ENCODE measurements at regions not wholly inside any gene's neighbourhood (a gene's known extent, or its start where the extent isn't known, plus 50 kb on each side); places are given as distances from the start of the nearest gene placed in this dataset.

DNA sequence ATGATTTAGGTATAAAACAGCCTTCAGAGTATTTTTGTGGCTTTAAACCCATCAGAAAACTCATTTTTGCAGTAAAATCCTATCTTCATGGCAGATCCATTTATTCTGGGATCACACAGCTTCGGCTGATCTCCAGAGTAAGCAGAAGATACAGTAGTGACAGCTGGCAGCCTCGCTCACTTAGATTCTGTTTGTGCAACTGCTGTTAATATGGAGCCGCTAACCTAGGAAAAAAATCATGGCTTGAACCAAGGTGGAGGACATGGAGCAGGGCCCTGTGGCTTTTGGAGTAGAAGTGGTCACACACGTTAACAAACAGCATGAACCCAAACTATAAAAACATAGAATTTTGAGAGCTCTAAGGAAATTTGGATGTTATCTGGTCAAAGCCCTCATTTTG is 137.2 kb upstream of the ARHGAP5 start:
- TF ChIP-seq, protein P1, sequence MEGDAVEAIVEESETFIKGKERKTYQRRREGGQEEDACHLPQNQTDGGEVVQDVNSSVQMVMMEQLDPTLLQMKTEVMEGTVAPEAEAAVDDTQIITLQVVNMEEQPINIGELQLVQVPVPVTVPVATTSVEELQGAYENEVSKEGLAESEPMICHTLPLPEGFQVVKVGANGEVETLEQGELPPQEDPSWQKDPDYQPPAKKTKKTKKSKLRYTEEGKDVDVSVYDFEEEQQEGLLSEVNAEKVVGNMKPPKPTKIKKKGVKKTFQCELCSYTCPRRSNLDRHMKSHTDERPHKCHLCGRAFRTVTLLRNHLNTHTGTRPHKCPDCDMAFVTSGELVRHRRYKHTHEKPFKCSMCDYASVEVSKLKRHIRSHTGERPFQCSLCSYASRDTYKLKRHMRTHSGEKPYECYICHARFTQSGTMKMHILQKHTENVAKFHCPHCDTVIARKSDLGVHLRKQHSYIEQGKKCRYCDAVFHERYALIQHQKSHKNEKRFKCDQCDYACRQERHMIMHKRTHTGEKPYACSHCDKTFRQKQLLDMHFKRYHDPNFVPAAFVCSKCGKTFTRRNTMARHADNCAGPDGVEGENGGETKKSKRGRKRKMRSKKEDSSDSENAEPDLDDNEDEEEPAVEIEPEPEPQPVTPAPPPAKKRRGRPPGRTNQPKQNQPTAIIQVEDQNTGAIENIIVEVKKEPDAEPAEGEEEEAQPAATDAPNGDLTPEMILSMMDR (IDR thresholded peaks at IDR 0.05) = no peak
- TF ChIP-seq TAF1 (IDR thresholded peaks at IDR 0.05; ENCODE audit: borderline replicate concordance, low read depth, low read length) = no peak
- no peak for TF ChIP-seq POLR2AphosphoS5 (IDR thresholded peaks at IDR 0.05; ENCODE audit: low read depth, low read length)
- TF ChIP-seq YY1 (IDR thresholded peaks at IDR 0.05; ENCODE audit: low read depth) = no peak
- TF ChIP-seq EZH2phosphoT487 (IDR thresholded peaks at IDR 0.05; ENCODE audit: borderline replicate concordance, low read depth) = no peak
- TF ChIP-seq, protein P2, sequence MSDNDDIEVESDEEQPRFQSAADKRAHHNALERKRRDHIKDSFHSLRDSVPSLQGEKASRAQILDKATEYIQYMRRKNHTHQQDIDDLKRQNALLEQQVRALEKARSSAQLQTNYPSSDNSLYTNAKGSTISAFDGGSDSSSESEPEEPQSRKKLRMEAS (IDR thresholded peaks at IDR 0.05; ENCODE audit: low read depth) = no peak
- TF ChIP-seq RXRA (IDR thresholded peaks at IDR 0.05; ENCODE audit: borderline replicate concordance, low read depth) = no peak
- TF ChIP-seq GABPA (IDR thresholded peaks at IDR 0.05; ENCODE audit: low read depth) = no peak
- TF ChIP-seq ELF1 (IDR thresholded peaks at IDR 0.05) = no peak
- TF ChIP-seq NFIC (IDR thresholded peaks at IDR 0.05; ENCODE audit: borderline replicate concordance) = no peak
- no peak for TF ChIP-seq RCOR1 (IDR thresholded peaks at IDR 0.05; ENCODE audit: low read length)
- TF ChIP-seq, protein P3, sequence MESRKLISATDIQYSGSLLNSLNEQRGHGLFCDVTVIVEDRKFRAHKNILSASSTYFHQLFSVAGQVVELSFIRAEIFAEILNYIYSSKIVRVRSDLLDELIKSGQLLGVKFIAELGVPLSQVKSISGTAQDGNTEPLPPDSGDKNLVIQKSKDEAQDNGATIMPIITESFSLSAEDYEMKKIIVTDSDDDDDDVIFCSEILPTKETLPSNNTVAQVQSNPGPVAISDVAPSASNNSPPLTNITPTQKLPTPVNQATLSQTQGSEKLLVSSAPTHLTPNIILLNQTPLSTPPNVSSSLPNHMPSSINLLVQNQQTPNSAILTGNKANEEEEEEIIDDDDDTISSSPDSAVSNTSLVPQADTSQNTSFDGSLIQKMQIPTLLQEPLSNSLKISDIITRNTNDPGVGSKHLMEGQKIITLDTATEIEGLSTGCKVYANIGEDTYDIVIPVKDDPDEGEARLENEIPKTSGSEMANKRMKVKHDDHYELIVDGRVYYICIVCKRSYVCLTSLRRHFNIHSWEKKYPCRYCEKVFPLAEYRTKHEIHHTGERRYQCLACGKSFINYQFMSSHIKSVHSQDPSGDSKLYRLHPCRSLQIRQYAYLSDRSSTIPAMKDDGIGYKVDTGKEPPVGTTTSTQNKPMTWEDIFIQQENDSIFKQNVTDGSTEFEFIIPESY (IDR thresholded peaks at IDR 0.05; ENCODE audit: borderline replicate concordance, low read depth) = no peak
